Renal cortex interstitium (tissue), 11 donors: ENCODE measurements at regions not wholly inside any gene's neighbourhood (a gene's known extent, or its start where the extent isn't known, plus 50 kb on each side); places are given as distances from the start of the nearest gene placed in this dataset.

ENCODE experiments used
- DNase-seq, 11 donors: peaks; one replicate each; pipeline ENCODE4 v3.0.0-alpha.2; 2013; ENCODE audit warnings: low read depth in 9 of 11, low spot score in 4 of 11; ENCODE audit errors: extremely low read depth in 1 of 11

DNA sequence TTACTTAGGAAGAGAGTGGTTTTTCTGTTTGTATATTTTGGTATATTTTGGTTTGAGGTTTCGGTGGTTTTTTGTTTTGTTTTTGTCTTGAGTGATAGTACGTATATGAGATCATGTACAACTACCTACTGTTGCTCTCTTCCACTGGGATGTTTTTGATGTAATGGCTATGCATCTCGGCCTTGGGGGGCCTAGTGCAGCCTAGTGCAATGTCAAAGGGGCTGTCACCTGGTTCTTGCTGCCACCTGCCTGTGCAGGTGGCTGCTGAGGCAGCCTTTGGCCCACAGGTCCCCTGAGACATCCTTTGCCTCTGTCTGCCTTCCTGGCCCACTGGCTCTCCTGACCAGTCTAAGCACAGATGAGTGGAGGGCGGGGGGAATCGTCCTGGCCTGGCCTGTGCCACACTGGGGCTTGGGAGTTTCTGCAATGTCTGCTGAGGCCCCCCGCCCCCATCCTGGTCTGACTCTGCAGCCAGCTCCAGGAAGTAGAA lies 546.6 kb downstream of the CD83 start:
- no peak for DNase-seq

DNA sequence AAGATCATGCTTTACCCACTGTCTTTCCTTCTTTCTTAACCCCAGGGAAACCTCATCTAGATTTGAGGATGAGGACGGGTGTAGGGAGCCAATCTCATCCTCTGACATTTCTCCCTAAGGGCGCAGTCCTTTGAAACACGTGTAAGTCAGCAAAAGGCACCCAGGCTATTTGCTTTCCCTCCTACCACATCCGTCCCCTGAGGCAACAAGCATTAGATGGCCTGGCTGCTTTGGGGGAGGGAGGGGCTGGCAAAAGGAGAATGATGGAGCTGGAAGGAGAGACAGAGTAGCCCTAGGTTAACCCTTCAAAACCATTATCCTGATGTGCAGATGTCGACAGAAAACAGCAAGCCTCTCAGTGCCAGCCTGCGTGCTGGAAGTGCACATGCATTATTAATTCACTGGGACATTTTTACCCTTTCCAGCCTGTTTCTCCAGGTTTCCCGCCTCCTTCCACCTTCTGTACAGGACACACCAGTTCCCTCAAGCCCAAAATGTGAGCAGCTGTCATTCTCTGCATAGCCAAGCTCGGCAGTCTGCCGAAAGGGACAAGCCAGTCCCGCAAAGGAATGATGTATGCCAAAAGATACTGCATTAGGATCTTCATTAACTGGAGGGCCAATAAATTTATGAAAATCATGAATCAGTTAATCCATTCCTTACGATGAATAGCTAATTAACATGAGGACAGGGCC lies 547.2 kb downstream of the CD83 start:
- no peak for DNase-seq

DNA sequence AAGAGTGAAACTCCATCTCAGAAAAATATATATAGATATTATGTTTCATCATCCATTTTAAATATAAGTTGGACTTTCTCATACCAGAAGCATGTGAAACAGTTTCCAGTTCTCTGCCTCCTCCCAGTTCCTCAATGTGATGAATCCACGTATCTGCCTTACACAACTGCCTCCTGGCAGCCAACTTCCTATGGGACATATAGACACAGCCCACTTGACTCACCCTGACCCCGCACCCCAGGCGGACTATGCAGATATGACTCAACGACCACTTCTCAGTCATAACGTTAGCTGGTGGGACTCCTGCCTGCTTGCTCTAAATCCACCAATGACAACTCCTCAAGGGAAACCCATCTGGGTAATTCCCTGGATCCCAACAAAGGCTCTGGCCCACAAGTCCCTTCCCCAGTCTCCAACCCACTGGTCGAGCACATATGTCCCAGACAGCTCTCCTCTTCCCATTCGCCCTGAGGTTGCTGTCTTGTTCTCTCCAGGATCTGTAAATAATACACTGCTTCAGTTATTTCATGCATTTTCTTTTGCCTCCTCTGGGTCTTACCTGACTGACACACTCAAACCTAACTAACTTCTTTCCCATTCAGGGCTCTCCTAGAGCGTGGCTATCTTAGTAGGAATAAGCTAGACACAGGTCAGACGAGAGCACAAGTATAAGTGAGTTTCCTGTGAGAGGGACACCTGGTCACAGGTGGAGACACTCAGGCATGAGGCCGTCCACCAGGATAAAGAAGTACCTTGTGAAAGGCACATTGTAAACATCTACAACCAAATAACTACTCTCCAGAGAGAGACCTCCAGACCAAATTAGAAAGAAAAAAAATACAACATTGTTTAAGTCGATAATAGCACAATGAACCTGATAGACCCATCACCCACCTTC lies 548.5 kb downstream of the CD83 start:
- DNase-seq, result no peak

DNA sequence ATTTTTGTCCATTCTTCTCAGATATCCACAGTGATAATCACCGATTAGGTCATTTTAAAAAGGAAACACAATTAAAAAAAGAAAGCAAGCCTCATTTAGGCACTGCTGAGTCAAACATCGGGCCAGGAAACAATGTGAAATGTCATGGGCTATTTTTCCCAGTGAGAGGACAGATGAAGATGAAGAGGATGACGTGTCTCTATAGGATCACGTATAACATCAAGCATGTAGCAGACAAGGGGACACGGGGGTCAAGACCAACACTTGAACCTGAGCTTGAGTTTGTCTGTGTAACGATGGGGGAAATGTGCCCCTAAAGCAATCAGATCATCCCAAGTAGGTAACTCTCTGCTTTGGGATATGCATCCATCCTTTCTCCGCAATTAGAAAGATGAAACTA lies 553.2 kb downstream of the CD83 start:
- DNase-seq, result no peak

DNA sequence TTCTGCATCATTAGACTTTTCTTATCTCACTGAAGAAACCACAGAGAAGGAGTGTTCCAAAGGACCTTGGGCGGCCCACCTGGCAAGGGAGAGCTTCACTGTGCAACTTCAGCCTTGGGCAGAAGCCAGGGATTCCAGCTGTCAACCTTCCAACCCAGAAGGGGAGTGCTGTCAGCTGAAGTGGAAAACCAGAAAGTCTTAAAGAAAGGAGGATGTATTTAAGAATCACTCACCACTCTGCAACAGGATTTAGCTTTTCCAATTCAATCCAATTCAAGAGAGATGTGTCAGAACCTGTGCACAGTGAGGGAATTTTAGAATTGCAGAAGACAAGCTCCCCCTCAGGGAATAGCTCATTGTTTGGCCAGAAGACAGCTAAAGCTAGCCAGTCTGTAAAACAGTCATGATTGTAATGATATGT lies 553.7 kb downstream of the CD83 start:
- peak in 2 of 11 donors; percentile 17 to 27 for DNase-seq

DNA sequence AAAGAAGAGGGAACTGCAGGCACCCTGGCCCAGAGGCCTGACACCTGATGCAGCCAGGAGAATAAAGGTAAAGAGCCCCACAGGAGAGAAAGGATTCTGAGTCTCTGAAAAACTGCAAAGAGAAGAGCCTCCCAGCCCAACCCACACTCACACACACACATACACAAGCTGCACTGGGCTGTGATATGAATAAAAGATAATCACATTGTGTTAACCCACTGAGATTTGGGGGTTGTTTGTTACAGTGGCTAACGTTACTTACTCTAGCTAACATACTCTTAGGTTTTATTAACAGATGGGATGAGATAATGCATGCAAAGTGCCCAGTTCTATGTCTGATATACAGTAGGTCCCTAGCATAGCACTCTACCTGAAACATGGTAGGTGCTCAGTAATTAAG lies 554.4 kb downstream of the CD83 start:
- no peak for DNase-seq

DNA sequence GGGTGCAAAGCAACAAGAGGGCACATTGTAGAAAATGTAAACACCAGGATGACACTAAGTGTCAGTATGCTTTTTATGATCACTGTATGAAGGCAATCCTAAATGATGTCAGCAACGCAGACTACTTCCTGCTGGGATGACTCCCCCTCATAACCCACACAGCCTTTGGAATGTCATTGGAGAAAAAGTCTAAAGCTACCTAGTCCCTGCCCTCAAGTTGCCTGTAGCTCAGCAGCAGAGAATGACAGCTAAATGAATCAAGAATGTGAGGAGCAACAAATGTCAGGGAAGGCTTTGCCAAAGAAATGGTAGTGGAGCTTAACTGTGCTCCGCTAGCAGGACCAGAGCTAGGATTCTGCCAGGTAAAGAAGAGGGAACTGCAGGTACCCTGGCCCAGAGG lies 555.6 kb downstream of the CD83 start:
- DNase-seq, result no peak

DNA sequence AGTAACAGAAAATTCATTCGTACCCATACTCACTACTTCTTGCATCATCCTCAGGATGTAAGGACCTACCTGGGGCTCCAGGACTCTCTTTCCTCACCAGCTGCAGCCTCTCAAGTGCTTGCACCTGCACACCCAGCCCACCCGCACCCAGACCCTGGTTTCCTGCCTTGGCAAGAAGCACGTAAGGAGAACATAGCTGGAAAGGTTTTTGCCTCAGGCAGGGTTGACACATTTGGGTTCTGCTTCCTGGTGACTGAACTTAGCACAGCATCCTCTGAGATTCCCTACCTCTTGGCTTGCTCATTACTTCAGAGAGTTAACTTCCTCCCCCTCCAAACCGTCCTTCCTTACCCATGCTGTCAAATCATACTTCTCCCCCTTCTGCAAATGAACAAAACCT lies 556.9 kb downstream of the CD83 start:
- no peak for DNase-seq

DNA sequence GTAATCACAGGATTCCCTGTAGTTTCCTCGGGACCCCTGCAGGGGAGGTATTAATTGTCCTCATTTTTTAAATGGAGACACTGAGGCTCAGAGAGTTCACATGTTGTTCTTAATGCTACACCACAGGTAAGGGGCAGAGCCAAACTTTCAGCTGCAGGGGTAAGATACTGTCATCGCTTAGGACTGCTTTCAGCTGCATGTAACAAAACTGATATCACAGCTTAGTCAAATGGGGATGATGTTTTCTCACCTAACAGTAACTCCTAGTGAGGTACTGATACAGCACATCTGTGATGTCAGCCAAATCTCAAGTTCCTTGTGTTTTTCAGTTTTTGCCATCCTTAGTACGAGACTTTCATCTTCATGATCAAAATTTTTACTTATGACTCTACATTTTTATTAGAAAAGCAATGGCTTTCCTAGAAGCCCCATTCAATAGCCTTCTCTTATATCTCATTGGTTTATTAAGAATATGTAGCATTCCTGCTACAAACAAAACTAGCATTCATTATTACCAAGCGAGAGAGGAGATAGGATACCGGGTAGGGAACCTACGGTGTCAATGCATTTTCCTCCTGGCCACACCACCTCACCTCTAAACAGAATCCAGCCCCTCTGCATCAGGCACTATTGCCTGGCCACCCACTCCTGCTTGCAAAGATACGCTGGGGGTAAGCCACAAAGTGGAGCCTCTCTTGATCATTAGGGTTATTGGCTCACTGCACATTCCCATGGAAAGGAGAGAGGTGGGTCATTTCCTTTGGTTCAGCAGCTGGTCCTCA lies 557.5 kb downstream of the CD83 start:
- no peak for DNase-seq

DNA sequence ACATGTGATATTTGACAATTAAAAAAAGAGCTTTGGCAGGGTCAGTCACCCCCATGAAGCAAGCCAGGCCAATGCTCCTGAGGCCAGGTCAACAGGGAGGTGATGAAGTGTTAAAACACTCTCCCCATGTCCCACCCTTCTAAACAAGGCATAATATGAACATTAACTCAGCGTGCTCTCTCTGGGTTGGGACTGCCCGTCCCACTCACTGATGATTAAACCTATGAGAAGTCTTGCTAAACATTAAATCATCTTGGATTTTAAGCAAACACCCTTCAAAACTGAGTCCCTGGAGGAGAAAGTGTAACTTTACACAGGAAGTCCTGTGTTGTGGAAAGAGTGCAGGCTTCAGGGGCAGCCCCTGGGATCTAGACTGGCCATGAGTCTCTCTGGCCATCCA lies 558.5 kb downstream of the CD83 start:
- no peak for DNase-seq

DNA sequence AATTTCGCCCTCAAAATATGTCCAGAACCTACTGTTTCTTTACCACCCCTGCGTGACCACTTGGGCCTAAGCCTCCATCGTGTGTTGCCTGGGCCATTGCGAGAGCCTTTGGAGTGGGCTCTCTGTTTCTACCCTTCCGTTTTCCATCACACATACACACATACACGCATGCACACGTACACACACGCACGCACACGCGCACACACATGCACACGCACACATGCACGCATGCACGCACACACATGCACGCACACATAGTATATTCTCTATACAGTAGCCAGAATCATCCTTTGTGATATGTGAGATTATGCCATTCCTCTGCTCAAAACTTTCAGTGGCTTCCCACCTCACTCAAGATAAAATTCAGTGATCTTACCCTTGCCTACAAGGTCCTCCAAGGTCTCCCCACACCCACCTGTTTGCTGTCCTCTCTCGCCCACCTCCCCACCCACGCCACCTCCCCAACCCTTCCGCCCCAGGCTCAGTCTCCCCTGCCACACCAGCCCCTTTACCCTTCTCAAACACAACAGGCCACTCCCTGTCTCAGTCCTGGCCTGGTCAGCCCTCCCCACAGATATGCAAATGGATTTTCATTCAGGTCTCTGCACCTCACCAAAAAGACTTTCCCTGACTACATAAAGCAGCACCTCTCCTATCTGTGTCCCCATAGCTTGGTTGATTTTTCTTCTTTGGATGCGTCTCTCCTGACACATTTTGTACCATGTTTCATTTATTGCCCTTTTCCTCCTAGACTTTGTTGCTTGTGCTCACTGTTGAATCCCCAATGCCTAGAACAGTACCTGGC lies 559.6 kb downstream of the CD83 start:
- no peak for DNase-seq

DNA sequence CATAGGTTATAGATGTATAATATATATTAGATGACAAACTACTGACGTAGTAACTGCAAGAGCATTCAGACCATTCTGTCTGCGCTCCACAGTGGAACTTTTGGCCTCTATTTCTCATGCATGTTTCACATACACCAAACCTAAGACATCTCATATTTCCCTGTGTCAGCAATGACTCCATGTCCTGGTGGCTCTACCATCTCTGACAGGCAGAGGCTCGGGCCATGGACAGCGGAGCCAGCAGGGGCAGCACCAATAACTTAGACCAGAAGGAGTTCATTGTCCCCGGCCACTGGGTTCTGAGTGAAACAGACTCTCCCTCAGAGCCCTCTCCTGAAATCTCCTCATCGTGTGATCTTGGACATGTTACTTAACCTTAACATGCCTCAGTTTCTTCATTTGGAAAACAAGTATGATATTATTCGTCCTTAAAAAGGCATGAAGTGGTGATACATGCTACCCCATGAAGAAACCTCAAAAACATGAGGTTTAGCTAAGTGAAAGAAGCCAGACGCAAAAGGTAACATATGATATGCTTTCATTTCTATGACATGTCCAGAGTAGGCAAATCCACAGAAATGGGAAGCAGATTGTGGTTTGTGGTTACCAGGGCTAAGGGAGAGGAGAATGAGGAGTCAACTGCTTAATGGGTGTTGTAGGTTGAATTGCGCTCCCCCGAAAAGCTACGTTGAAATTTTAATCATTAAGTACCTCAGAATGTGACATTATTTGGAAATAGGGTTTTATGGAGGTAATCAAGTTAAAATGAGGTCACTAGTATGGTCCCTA lies 564.0 kb upstream of the JARID2 start:
- DNase-seq, result no peak

DNA sequence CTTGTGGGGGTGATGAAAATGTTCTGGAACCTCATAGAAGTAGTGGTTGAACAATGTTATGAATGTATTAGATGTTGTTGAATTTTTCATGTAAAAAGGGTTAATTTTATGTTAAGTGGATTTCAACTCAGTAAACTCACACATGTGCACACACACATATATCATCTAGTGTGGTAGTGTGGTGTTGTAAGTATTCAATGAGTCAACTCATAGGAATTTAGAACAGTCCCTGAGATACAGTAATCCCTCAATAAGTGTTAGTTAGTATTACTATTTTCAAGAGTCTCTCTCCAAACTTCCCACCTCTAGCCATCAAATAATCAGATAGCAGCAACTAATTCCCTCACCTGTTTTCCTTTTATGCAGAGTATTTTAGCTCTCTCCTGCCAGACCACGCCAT lies 563.1 kb upstream of the JARID2 start:
- DNase-seq, result no peak

DNA sequence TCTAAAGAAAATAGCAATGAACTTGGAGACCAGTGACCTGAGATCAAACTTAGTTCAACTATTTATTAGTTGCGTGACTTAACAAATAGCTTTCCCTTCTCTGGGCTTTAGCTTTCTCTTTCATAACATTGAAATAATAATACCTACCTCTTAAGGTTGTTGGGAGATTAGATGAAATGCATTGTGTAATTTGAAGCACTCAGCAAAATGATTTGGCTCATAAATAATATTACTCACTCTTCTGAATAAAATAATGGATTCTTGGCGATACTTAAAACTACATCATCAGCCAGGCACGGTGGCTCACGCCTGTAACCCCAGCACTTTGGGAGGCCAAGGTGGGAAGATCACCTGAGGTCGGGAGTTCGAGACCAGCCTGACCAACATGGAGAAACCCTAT lies 556.2 kb upstream of the JARID2 start:
- no peak for DNase-seq

DNA sequence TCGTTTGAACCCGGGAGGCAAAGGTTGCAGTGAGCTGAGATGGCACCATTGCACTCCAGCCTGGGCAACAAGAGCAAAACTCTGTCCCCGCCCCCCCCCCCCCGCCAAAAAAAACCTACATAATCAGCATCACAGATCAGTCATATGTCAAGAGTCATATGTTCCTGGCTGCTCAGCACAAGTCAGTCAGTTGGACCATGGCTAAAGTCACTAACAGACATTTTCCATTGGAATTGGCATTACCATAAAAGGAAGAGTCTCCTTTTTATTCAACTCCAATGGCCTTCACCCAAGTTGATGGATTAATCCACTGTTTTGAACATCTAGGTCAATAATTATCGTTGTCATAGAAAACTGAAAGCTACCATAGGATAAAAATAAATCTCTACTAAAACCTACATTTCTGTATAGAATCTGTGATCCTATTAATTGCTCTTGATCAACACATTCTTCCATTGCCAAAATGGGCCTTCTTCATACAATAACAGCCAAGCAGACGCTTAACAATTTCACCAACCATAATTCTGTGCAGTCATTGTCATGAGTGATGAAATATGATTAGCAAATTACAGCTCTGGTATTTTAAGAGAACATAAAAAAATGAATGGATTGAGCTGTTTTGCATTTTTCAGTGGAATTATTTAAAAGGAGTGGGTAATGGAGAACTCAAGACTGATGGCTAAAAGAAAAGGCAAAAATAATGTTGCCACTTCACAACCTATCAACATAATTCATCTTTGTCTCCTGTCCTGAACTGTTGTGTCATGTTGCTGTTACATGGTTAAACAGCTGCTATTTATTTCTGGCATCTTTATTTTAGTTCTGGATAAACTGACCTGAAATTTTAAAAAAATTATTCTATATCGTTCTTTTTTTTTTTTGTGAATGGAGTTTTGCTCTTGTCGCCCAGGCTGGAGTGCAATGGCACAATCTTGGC lies 555.5 kb upstream of the JARID2 start:
- DNase-seq, result no peak

DNA sequence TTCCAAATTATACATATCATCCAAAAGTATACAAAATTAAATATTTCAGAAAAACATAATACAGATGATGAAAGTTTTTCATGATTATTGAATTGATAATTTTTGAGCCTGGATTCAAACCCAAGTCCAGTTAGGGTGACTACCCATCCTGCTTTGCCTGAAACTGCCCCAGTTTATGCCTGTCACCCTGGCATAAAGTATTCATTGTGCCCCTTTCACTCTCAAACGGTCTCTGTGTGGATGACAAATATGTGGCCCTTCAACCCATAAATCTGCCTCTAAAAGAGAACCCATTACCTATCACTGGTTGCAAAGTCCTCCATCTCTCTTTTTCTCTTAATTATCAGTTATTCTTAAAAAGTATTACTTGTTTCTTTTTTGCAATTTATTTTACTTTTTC lies 553.7 kb upstream of the JARID2 start:
- DNase-seq, result no peak
